NCI-H446 (cell line): ENCODE measurements at regions not wholly inside any gene's neighbourhood (a gene's known extent, or its start where the extent isn't known, plus 50 kb on each side); places are given as distances from the start of the nearest gene placed in this dataset.
A peak's percentile ranks its signal among the peaks of the same experiment; 100 is the strongest.

ENCODE experiments used
- DNase-seq, 2 experiments: peaks; one replicate each; lab custom pipeline; 2025; lab: John Stamatoyannopoulos, UW

DNA sequence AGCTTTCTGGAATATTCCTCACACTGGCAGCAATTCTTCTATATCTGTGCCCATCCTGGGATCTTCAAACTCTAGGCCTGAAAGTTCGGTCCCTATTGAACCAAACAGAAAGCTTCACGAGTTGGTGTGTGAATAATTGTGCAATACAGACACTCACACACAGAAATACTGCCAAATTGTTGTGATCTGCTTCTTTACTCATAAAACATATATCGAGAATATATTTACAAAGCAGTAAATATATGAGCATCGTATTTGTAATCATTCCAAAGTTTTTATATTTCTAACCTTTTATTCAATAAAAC lies 56.6 kb upstream of the BEX4 start:
- DNase-seq = no peak

- peak; percentile 0 to 39 for DNase-seq
Measured at GRCh38 chrX:103157496-103158316, 57.2 kb upstream of the BEX4 start.

DNA sequence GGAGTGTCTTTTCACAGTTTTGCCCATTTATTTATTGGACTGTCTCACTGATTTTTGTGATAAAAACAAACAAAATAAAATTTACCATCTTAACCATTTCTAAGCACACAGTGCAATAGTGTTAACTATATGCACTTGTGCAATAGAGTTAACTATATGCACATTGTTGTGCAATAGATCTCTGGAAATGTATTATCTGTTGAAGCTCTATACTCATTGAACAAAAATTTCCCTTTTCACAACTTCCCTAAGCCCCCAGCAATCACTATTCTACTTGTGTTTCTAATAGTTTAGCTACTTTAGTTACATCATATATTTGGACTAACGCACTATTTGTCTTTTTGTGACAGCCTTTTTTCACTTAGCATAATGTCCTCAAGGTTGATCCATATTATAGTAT lies 59.7 kb upstream of the BEX4 start:
- no peak for DNase-seq

DNA sequence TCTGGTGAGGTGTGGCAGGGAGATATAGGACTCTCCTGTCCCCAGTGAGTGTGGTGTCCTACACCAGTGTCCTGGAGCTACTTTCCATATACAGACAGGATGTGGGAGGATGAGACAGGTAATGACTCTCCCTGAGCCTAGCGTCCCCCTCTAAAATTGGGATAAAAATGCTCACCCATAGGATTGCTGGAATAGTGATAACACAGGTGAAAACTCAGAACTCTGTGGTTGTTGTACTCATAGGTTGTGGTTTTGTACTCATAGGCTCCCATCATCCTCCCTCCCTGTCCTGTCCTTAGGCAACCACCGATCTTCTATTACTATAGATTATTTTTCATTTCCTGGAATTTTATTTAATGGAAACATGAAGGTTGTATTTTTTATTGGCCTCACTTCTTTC lies 60.7 kb upstream of the NXF3 start:
- DNase-seq = no peak

GRCh38 chrX:103151799-103152198 lies 58.9 kb upstream of the NXF3 start:
- DNase-seq = no peak

GRCh38 chrX:103149652-103150051 lies 56.7 kb upstream of the NXF3 start:
- no peak for DNase-seq

GRCh38 chrX:103148075-103148474 lies 55.1 kb upstream of the NXF3 start:
- DNase-seq = no peak
